Keratinocyte (primary cell): ENCODE measurements at regions not wholly inside any gene's neighbourhood (a gene's known extent, or its start where the extent isn't known, plus 50 kb on each side); places are given as distances from the start of the nearest gene placed in this dataset.

Experiments used
- DNase-seq: peaks from one replicate; pipeline ENCODE4 v3.0.0-alpha.2; 2011; ENCODE audit warnings: low read depth, missing footprints, low spot score
- FAIRE-seq: peaks from 2 replicates; lab custom pipeline; 2011; peaks lifted over from hg19 to GRCh38; lab: Jason Lieb, UNC
- H2AFZ ChIP-seq: 2 replicates; pipeline ENCODE4 v1.6.0; 2012; ENCODE audit warnings: low read length, control low read depth, inconsistent platforms; ENCODE audit not compliant: control insufficient read depth
- H3K27ac ChIP-seq: 2 replicates; pipeline ENCODE4 v1.5.1; 2011; ENCODE audit warnings: low read length; ENCODE audit not compliant: control insufficient read depth, insufficient read depth
- H3K27me3 ChIP-seq: 3 replicates; pipeline ENCODE4 v1.6.0; 2011; ENCODE audit warnings: low read length; ENCODE audit not compliant: control insufficient read depth, insufficient read depth; ENCODE audit errors: extremely low read depth
- H3K36me3 ChIP-seq, 2 experiments: 2 replicates in 1 of 2; 3 replicates in 1 of 2; pipeline ENCODE4 v1.5.1; 2011; ENCODE audit warnings: low read length in 2 of 2, mild to moderate bottlenecking in 1 of 2; ENCODE audit not compliant: control insufficient read depth in 2 of 2, insufficient read depth in 2 of 2; ENCODE audit errors: extremely low read depth in 1 of 2
- H3K4me1 ChIP-seq: 3 replicates; pipeline ENCODE4 v1.5.1; 2011; ENCODE audit warnings: low read length; ENCODE audit not compliant: control insufficient read depth, insufficient read depth; ENCODE audit errors: extremely low read depth
- H3K4me2 ChIP-seq: 3 replicates; pipeline ENCODE4 v1.6.0; 2011; ENCODE audit warnings: low read depth, low read length; ENCODE audit not compliant: control insufficient read depth, insufficient read depth; ENCODE audit errors: extremely low read depth
- H3K4me3 ChIP-seq, 3 experiments: fragments of 200-600 bp in 1 of 3; sonication (generic) in 1 of 3; 2 replicates in 2 of 3; 3 replicates in 1 of 3; pipeline ENCODE4 v1.5.1; 2011 to 2016; ENCODE audit warnings: low read length in 3 of 3, mild to moderate bottlenecking in 3 of 3, control low read depth in 2 of 3, inconsistent platforms in 1 of 3, low read depth in 1 of 3, mixed read lengths in 1 of 3, mixed run types in 1 of 3, moderate library complexity in 1 of 3; ENCODE audit not compliant: control insufficient read depth in 2 of 3, insufficient read depth in 2 of 3; ENCODE audit errors: extremely low read depth in 1 of 3
- H3K79me2 ChIP-seq: 2 replicates; pipeline ENCODE4 v1.6.0; 2012; ENCODE audit warnings: low read length; ENCODE audit not compliant: control insufficient read depth, insufficient read depth
- H3K9ac ChIP-seq: 3 replicates; pipeline ENCODE4 v1.6.0; 2011; ENCODE audit warnings: low read length; ENCODE audit not compliant: control insufficient read depth, insufficient read depth; ENCODE audit errors: extremely low read depth
- H3K9me1 ChIP-seq: 3 replicates; pipeline ENCODE4 v1.6.0; 2011; ENCODE audit warnings: low read length; ENCODE audit not compliant: control insufficient read depth, insufficient read depth; ENCODE audit errors: extremely low read depth
- H3K9me3 ChIP-seq: 2 replicates; pipeline ENCODE4 v1.5.1; 2012; ENCODE audit warnings: low read depth, low read length; ENCODE audit not compliant: control insufficient read depth
- H4K20me1 ChIP-seq: 3 replicates; pipeline ENCODE4 v1.6.0; 2011; ENCODE audit warnings: low read length; ENCODE audit not compliant: control insufficient read depth, insufficient read depth; ENCODE audit errors: extremely low read depth
- CTCF ChIP-seq, 3 experiments: IDR thresholded peaks in 1 of 3; conservative IDR thresholded peaks in 1 of 3; optimal IDR thresholded peaks in 1 of 3; 2 replicates in 2 of 3; 3 replicates in 1 of 3; pipeline versions ENCODE3 to v1.5.1; 2011; ENCODE audit warnings: low read length in 3 of 3, mild to moderate bottlenecking in 3 of 3, moderate library complexity in 2 of 3, control low read depth in 1 of 3, inconsistent platforms in 1 of 3; ENCODE audit not compliant: insufficient read depth in 2 of 3; ENCODE audit errors: extremely low read depth in 1 of 3
- EZH2 ChIP-seq: IDR thresholded peaks from one replicate; pipeline ENCODE4 v1.6.1; 2012; ENCODE audit warnings: inconsistent platforms, mild to moderate bottlenecking, low read length, moderate library complexity
- dilution Hi-C: fragments of 300-500 bp; cut with MboI; formaldehyde crosslinking; loops from one replicate; pipeline ENCODE4 v1.7.0; 2020; ENCODE audit warnings: low sequenced_read_pairs; ENCODE audit not compliant: extremely low pct_ligation_motif_present

GRCh38 chr4:28334249-28334648, 1473.6 kb downstream of the STIM2 start:
- FAIRE-seq (no peak), DNase-seq (no peak)
- H3K27ac ChIP-seq = no peak overlapping the region
- no peaks in the 10 kb centered on the region for H3K79me2 ChIP-seq
- dilution Hi-C loops = no loop called here
- no peak overlapping the region for H3K9ac ChIP-seq
- TF ChIP-seq EZH2 = no peak
- no peak for TF ChIP-seq CTCF (optimal IDR thresholded peaks at IDR 0.05 in 1 of 3, IDR thresholded peaks at IDR 0.05 in 1 of 3, conservative IDR thresholded peaks at IDR 0.05 in 1 of 3; ENCODE audit: extremely low read depth in 1 of 3, insufficient read depth in 2 of 3, low read length in 3 of 3)
- H3K4me3 ChIP-seq = no peak overlapping the region
- no peaks in the 10 kb centered on the region for H3K36me3 ChIP-seq
- H3K9me1 ChIP-seq = no peaks in the 10 kb centered on the region
- H2AFZ ChIP-seq = peak overlapping the region; percentile 20
- no peaks in the 10 kb centered on the region for H3K4me1 ChIP-seq
- H3K4me2 ChIP-seq = no peak overlapping the region
- H3K9me3 ChIP-seq = no peaks in the 10 kb centered on the region
- no peaks in the 10 kb centered on the region for H3K27me3 ChIP-seq
- H4K20me1 ChIP-seq = no peaks in the 10 kb centered on the region

GRCh38 chr4:28341784-28342183, 1481.1 kb downstream of the STIM2 start:
- Histone ChIP-seq H3K4me1 (no peaks in the 10 kb centered on the region), H3K27ac (no peak overlapping the region), H3K4me2 (no peak overlapping the region), H4K20me1 (no peaks in the 10 kb centered on the region), H2AFZ (no peak overlapping the region), H3K27me3 (no peaks in the 10 kb centered on the region), H3K4me3 (no peak overlapping the region), H3K9me3 (peaks cover 4% of the 10 kb centered on the region), H3K9ac (no peak overlapping the region), H3K36me3 (no peaks in the 10 kb centered on the region), H3K9me1 (no peaks in the 10 kb centered on the region), H3K79me2 (no peaks in the 10 kb centered on the region)
- dilution Hi-C loops = no loop called here
- DNase-seq (no peak), FAIRE-seq (no peak)
- no peak for TF ChIP-seq EZH2
- no peak for TF ChIP-seq CTCF (optimal IDR thresholded peaks at IDR 0.05 in 1 of 3, IDR thresholded peaks at IDR 0.05 in 1 of 3, conservative IDR thresholded peaks at IDR 0.05 in 1 of 3; ENCODE audit: extremely low read depth in 1 of 3, insufficient read depth in 2 of 3, low read length in 3 of 3)
